ENCODE measurements at regions not wholly inside any gene's neighbourhood (a gene's known extent, or its start where the extent isn't known, plus 50 kb on each side); places are given as distances from the start of the nearest gene placed in this dataset.

- no peak overlapping the region for H3K4me2 ChIP-seq (ENCODE audit: extremely low read depth, insufficient read depth, low read length)
- H3K4me1 ChIP-seq (ENCODE audit: control insufficient read depth, extremely low read depth, insufficient read depth, low read length) = no peaks in the 10 kb centered on the region
- TF ChIP-seq EZH2 (IDR thresholded peaks at IDR 0.05; ENCODE audit: low read length, missing control alignments) (no peak), CTCF (conservative IDR thresholded peaks at IDR 0.05 in 1 of 2, IDR thresholded peaks at IDR 0.05 in 1 of 2; ENCODE audit: low read depth in 1 of 2, low read length in 2 of 2) (no peak)
- no peak overlapping the region for H2AFZ ChIP-seq (ENCODE audit: low read length)
- no peaks in the 10 kb centered on the region for H3K27me3 ChIP-seq (ENCODE audit: control insufficient read depth, insufficient read depth, low read length)
- no peaks in the 10 kb centered on the region for H3K9me3 ChIP-seq (ENCODE audit: control insufficient read depth, insufficient read depth, low read depth, low read length)
- no peak overlapping the region for H3K4me3 ChIP-seq (replicated peaks in 1 of 4; ENCODE audit: control extremely low read depth in 1 of 4, insufficient read depth in 1 of 4, low read depth in 3 of 4, low read length in 4 of 4)
- H3K36me3 ChIP-seq (ENCODE audit: control insufficient read depth, insufficient read depth, low read length) = no peaks in the 10 kb centered on the region
- no peaks in the 10 kb centered on the region for H3K79me2 ChIP-seq (ENCODE audit: control insufficient read depth, insufficient read depth, low read length)
- H4K20me1 ChIP-seq (ENCODE audit: control insufficient read depth, extremely low read depth, insufficient read depth, low read length) = no peaks in the 10 kb centered on the region
- H3K27ac ChIP-seq (ENCODE audit: insufficient read depth, low read length) = no peak overlapping the region
- no peak overlapping the region for H3K9ac ChIP-seq (ENCODE audit: insufficient read depth, low read length)
- no peak for DNase-seq (ENCODE audit: low read depth in 2 of 2)
These were observed 847.2 kb downstream of the TDRD15 start for GRCh38 chr2:21970971-21971370.

- Histone ChIP-seq H3K27ac (ENCODE audit: insufficient read depth, low read length) (no peak overlapping the region), H3K79me2 (ENCODE audit: control insufficient read depth, insufficient read depth, low read length) (no peaks in the 10 kb centered on the region), H3K4me1 (ENCODE audit: control insufficient read depth, extremely low read depth, insufficient read depth, low read length) (no peaks in the 10 kb centered on the region), H3K4me2 (ENCODE audit: extremely low read depth, insufficient read depth, low read length) (no peak overlapping the region), H3K9me3 (ENCODE audit: control insufficient read depth, insufficient read depth, low read depth, low read length) (no peaks in the 10 kb centered on the region), H2AFZ (ENCODE audit: low read length) (no peak overlapping the region), H3K4me3 (replicated peaks in 1 of 4; ENCODE audit: control extremely low read depth in 1 of 4, insufficient read depth in 1 of 4, low read depth in 3 of 4, low read length in 4 of 4) (no peak overlapping the region), H3K36me3 (ENCODE audit: control insufficient read depth, insufficient read depth, low read length) (no peaks in the 10 kb centered on the region), H3K9ac (ENCODE audit: insufficient read depth, low read length) (no peak overlapping the region), H3K27me3 (ENCODE audit: control insufficient read depth, insufficient read depth, low read length) (no peaks in the 10 kb centered on the region), H4K20me1 (ENCODE audit: control insufficient read depth, extremely low read depth, insufficient read depth, low read length) (no peaks in the 10 kb centered on the region)
- DNase-seq (ENCODE audit: low read depth in 2 of 2) = no peak
- no peak for TF ChIP-seq CTCF (conservative IDR thresholded peaks at IDR 0.05 in 1 of 2, IDR thresholded peaks at IDR 0.05 in 1 of 2; ENCODE audit: low read depth in 1 of 2, low read length in 2 of 2)
- no peak for TF ChIP-seq EZH2 (IDR thresholded peaks at IDR 0.05; ENCODE audit: low read length, missing control alignments)
These were observed 848.8 kb downstream of the TDRD15 start for GRCh38 chr2:21972586-21972985.

GRCh38 chr2:21981127-21981526 lies 857.4 kb downstream of the TDRD15 start:
- no peak overlapping the region for H3K27ac ChIP-seq (ENCODE audit: insufficient read depth, low read length)
- H3K4me3 ChIP-seq (replicated peaks in 1 of 4; ENCODE audit: control extremely low read depth in 1 of 4, insufficient read depth in 1 of 4, low read depth in 3 of 4, low read length in 4 of 4) = no peak overlapping the region
- H3K9ac ChIP-seq (ENCODE audit: insufficient read depth, low read length) = no peak overlapping the region
- H3K36me3 ChIP-seq (ENCODE audit: control insufficient read depth, insufficient read depth, low read length) = no peaks in the 10 kb centered on the region
- H3K4me2 ChIP-seq (ENCODE audit: extremely low read depth, insufficient read depth, low read length) = no peak overlapping the region
- no peak for TF ChIP-seq CTCF (conservative IDR thresholded peaks at IDR 0.05 in 1 of 2, IDR thresholded peaks at IDR 0.05 in 1 of 2; ENCODE audit: low read depth in 1 of 2, low read length in 2 of 2)
- TF ChIP-seq EZH2 (IDR thresholded peaks at IDR 0.05; ENCODE audit: low read length, missing control alignments) = no peak
- H3K9me3 ChIP-seq (ENCODE audit: control insufficient read depth, insufficient read depth, low read depth, low read length) = no peaks in the 10 kb centered on the region
- no peaks in the 10 kb centered on the region for H3K79me2 ChIP-seq (ENCODE audit: control insufficient read depth, insufficient read depth, low read length)
- no peaks in the 10 kb centered on the region for H4K20me1 ChIP-seq (ENCODE audit: control insufficient read depth, extremely low read depth, insufficient read depth, low read length)
- no peak for DNase-seq (ENCODE audit: low read depth in 2 of 2)
- no peak overlapping the region for H2AFZ ChIP-seq (ENCODE audit: low read length)
- H3K27me3 ChIP-seq (ENCODE audit: control insufficient read depth, insufficient read depth, low read length) = no peaks in the 10 kb centered on the region
- H3K4me1 ChIP-seq (ENCODE audit: control insufficient read depth, extremely low read depth, insufficient read depth, low read length) = no peaks in the 10 kb centered on the region
